SK-N-SH treated with all-trans-retinoic acid at 6 μM for 48 hours (cell line): ENCODE measurements at regions not wholly inside any gene's neighbourhood (a gene's known extent, or its start where the extent isn't known, plus 50 kb on each side); places are given as distances from the start of the nearest gene placed in this dataset.
"Not testable (repeated sequence)": the region's sequence is repeated elsewhere in the genome, so short reads cannot be mapped to it uniquely, and the experiment has no call there.

Experiments used
- ARNTL ChIP-seq: fragments of 450-650 bp; formaldehyde crosslinking; IDR thresholded peaks from 2 replicates; pipeline ENCODE4 v1.5.0; 2020; ENCODE audit warnings: low read depth, mild to moderate bottlenecking, moderate library complexity, borderline replicate concordance
- CREB5 ChIP-seq: fragments of 250-450 bp; sonication (Bioruptor Pico); IDR thresholded peaks from 2 replicates; pipeline ENCODE4 v1.5.1; 2020; ENCODE audit warnings: low read depth, mild to moderate bottlenecking, moderate library complexity
- ESRRG ChIP-seq: fragments of 250-450 bp; sonication (Bioruptor Pico); IDR thresholded peaks from 2 replicates; pipeline ENCODE4 v1.6.1; 2021; ENCODE audit warnings: mild to moderate bottlenecking
- ISL1 ChIP-seq: fragments of 250-450 bp; sonication (Bioruptor Pico); IDR thresholded peaks from 2 replicates; pipeline ENCODE4 v2.1.2; 2022; ENCODE audit warnings: mild to moderate bottlenecking, moderate library complexity
- OSR1 ChIP-seq: fragments of 250-450 bp; sonication (Bioruptor Pico); IDR thresholded peaks from 2 replicates; pipeline ENCODE4 v1.8.0; 2022; ENCODE audit warnings: moderate library complexity, mild to moderate bottlenecking, inconsistent platforms
- PATZ1 ChIP-seq: fragments of 250-450 bp; sonication (Bioruptor Pico); IDR thresholded peaks from 2 replicates; pipeline ENCODE4 v1.8.0; 2020; ENCODE audit warnings: mild to moderate bottlenecking, moderate library complexity, borderline replicate concordance
- POU6F1 ChIP-seq: fragments of 250-450 bp; sonication (Bioruptor Pico); IDR thresholded peaks from 2 replicates; pipeline ENCODE4 v1.8.0; 2021; ENCODE audit warnings: low read depth, mild to moderate bottlenecking, moderate library complexity, borderline replicate concordance
- TOX ChIP-seq: fragments of 250-450 bp; sonication (Bioruptor Pico); IDR thresholded peaks from 2 replicates; pipeline ENCODE4 v1.8.0; 2021; ENCODE audit warnings: mild to moderate bottlenecking, moderate library complexity, borderline replicate concordance
- ZNF70 ChIP-seq: fragments of 450-650 bp; formaldehyde crosslinking; IDR thresholded peaks from 2 replicates; pipeline ENCODE4 v1.5.0; 2020; ENCODE audit warnings: mild to moderate bottlenecking, moderate library complexity

DNA sequence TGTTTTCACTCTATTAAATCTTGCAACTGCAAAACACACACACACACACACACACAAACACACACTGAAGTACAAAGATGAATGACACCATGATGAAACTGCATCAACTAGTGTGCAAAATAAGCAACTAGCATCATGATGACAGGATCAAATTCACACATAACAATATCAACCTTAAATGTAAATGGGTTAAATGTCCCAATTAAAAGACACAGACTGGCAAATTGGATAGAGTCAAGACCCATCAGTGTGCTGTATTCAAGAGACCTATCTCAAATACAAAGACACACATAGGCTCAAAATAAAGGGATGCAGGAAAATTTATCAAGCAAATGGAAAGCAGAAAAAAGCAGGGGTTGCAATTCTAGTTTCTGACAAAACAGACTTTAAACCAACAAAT, 87.2 kb upstream of the DCTD start:
- not testable (repeated sequence) for TF ChIP-seq CREB5 (CRISPR knock-in tag); POU6F1; ARNTL; OSR1; PATZ1 (CRISPR knock-in tag); ZNF70 (CRISPR knock-in tag); ESRRG; TOX (CRISPR knock-in tag); ISL1 (CRISPR knock-in tag)
